ENCODE measurements at regions not wholly inside any gene's neighbourhood (a gene's known extent, or its start where the extent isn't known, plus 50 kb on each side); places are given as distances from the start of the nearest gene placed in this dataset.

DNA sequence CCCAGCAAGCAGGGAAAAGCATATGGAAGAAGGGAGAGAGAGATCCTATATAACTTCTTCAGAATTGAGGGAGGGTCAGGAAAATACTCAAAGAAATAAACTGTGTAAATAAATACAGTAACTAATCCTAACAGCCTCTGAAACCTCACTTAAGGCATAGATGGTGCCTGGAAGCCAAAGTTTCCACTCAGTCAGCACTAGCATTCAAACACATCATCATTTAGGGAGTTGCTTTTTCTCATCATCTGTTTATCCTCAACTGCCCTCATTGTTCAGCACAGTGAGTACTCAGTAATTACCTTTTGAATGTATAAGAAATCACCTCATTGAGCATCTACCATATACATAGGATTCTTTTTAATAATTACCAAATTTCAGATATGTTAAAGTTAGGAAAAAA lies 262.9 kb downstream of the C1D start:
- TF ChIP-seq, protein P1, sequence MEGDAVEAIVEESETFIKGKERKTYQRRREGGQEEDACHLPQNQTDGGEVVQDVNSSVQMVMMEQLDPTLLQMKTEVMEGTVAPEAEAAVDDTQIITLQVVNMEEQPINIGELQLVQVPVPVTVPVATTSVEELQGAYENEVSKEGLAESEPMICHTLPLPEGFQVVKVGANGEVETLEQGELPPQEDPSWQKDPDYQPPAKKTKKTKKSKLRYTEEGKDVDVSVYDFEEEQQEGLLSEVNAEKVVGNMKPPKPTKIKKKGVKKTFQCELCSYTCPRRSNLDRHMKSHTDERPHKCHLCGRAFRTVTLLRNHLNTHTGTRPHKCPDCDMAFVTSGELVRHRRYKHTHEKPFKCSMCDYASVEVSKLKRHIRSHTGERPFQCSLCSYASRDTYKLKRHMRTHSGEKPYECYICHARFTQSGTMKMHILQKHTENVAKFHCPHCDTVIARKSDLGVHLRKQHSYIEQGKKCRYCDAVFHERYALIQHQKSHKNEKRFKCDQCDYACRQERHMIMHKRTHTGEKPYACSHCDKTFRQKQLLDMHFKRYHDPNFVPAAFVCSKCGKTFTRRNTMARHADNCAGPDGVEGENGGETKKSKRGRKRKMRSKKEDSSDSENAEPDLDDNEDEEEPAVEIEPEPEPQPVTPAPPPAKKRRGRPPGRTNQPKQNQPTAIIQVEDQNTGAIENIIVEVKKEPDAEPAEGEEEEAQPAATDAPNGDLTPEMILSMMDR (IDR thresholded peaks at IDR 0.05), result no peak
- TF ChIP-seq POLR2A (IDR thresholded peaks at IDR 0.05) (no peak), EP300 (IDR thresholded peaks at IDR 0.05; ENCODE audit: low read depth) (no peak)

All from transverse colon (tissue), 3 donors.